Nephron progenitor cell (in vitro differentiated cells): ENCODE measurements at regions not wholly inside any gene's neighbourhood (a gene's known extent, or its start where the extent isn't known, plus 50 kb on each side); places are given as distances from the start of the nearest gene placed in this dataset.

ENCODE experiments used
- DNase-seq: peaks from one replicate; pipeline ENCODE4 v3.0.0; 2021
- H3K27ac Mint-ChIP-seq: 2 replicates; pipeline ENCODE4 v1.8.0; 2021; ENCODE audit warnings: mild to moderate bottlenecking, moderate library complexity, mixed read lengths
- H3K27me3 Mint-ChIP-seq: 2 replicates; pipeline ENCODE4 v1.8.0; 2021; ENCODE audit warnings: mild to moderate bottlenecking, low read depth, mixed read lengths; ENCODE audit not compliant: poor library complexity
- H3K36me3 Mint-ChIP-seq: 2 replicates; pipeline ENCODE4 v1.8.0; 2021; ENCODE audit warnings: low read depth, mixed read lengths
- H3K4me1 Mint-ChIP-seq: 2 replicates; pipeline ENCODE4 v1.8.0; 2021; ENCODE audit warnings: mixed read lengths
- H3K4me3 Mint-ChIP-seq: 2 replicates; pipeline ENCODE4 v1.8.0; 2021; ENCODE audit warnings: mild to moderate bottlenecking, moderate library complexity, mixed read lengths
- H3K9me3 Mint-ChIP-seq: 2 replicates; pipeline ENCODE4 v1.8.0; 2021; ENCODE audit warnings: mild to moderate bottlenecking, moderate library complexity, mixed read lengths
- CTCF ChIP-seq: fragments of 200-600 bp; sonication (generic); IDR thresholded peaks from 2 replicates; pipeline ENCODE4 v1.5.0; 2021; ENCODE audit warnings: antibody characterized with exemption

GRCh38 chr2:13758412-13758811 lies 874.1 kb upstream of the LRATD1 start:
- no peaks in the 10 kb centered on the region for H3K9me3 Mint-ChIP-seq
- no peak overlapping the region for H3K27ac Mint-ChIP-seq
- H3K4me1 Mint-ChIP-seq, result no peaks in the 10 kb centered on the region
- DNase-seq, result no peak
- no peaks in the 10 kb centered on the region for H3K27me3 Mint-ChIP-seq
- H3K4me3 Mint-ChIP-seq, result no peak overlapping the region
- H3K36me3 Mint-ChIP-seq, result no peaks in the 10 kb centered on the region
- TF ChIP-seq CTCF, result no peak

- no peak overlapping the region for H3K4me3 Mint-ChIP-seq
- H3K4me1 Mint-ChIP-seq, result no peaks in the 10 kb centered on the region
- no peaks in the 10 kb centered on the region for H3K36me3 Mint-ChIP-seq
These were observed 864.2 kb upstream of the LRATD1 start for GRCh38 chr2:13768274-13768673.

GRCh38 chr2:13770279-13770678 lies 862.2 kb upstream of the LRATD1 start:
- Mint-ChIP-seq H3K27me3 (peaks cover 4% of the 10 kb centered on the region), H3K4me1 (no peaks in the 10 kb centered on the region), H3K27ac (no peak overlapping the region)

More at GRCh38 chr2:13768274-13768673, 864.2 kb upstream of the LRATD1 start:
- DNase-seq, result no peak
- Mint-ChIP-seq H3K27me3 (no peaks in the 10 kb centered on the region), H3K9me3 (no peaks in the 10 kb centered on the region), H3K27ac (no peak overlapping the region)
- no peak for TF ChIP-seq CTCF

GRCh38 chr2:13779996-13780395 lies 852.5 kb upstream of the LRATD1 start:
- DNase-seq, result no peak
- H3K36me3 Mint-ChIP-seq, result no peaks in the 10 kb centered on the region
- no peak overlapping the region for H3K4me3 Mint-ChIP-seq
- H3K4me1 Mint-ChIP-seq, result no peaks in the 10 kb centered on the region
- no peaks in the 10 kb centered on the region for H3K27me3 Mint-ChIP-seq
- TF ChIP-seq CTCF, result no peak
- no peaks in the 10 kb centered on the region for H3K9me3 Mint-ChIP-seq
- H3K27ac Mint-ChIP-seq, result no peak overlapping the region

More at GRCh38 chr2:13770279-13770678, 862.2 kb upstream of the LRATD1 start:
- Mint-ChIP-seq H3K4me3 (no peak overlapping the region), H3K36me3 (no peaks in the 10 kb centered on the region), H3K9me3 (no peaks in the 10 kb centered on the region)
- no peak for DNase-seq
- no peak for TF ChIP-seq CTCF

GRCh38 chr2:13791019-13791547 lies 841.4 kb upstream of the LRATD1 start:
- no peaks in the 10 kb centered on the region for H3K4me1 Mint-ChIP-seq
- TF ChIP-seq CTCF, result no peak
- DNase-seq, result no peak
- H3K36me3 Mint-ChIP-seq, result no peaks in the 10 kb centered on the region
- no peaks in the 10 kb centered on the region for H3K9me3 Mint-ChIP-seq
- no peak overlapping the region for H3K27ac Mint-ChIP-seq
- no peaks in the 10 kb centered on the region for H3K27me3 Mint-ChIP-seq
- H3K4me3 Mint-ChIP-seq, result no peak overlapping the region

GRCh38 chr2:13806539-13806938 lies 826.0 kb upstream of the LRATD1 start:
- Mint-ChIP-seq H3K36me3 (no peaks in the 10 kb centered on the region), H3K4me1 (peaks cover 17% of the 10 kb centered on the region), H3K27ac (no peak overlapping the region), H3K27me3 (no peaks in the 10 kb centered on the region), H3K9me3 (no peaks in the 10 kb centered on the region), H3K4me3 (no peak overlapping the region)
- TF ChIP-seq CTCF, result no peak
- no peak for DNase-seq
